HG02678 (cell line): ENCODE measurements at regions not wholly inside any gene's neighbourhood (a gene's known extent, or its start where the extent isn't known, plus 50 kb on each side); places are given as distances from the start of the nearest gene placed in this dataset.

Experiments used
- ATAC-seq: cut with Tn5 transposase; IDR thresholded peaks from one replicate; pipeline ENCODE4 v1.9.1; 2021; ENCODE audit warnings: mild to moderate bottlenecking, moderate library complexity; ENCODE audit not compliant: unreplicated experiment

DNA sequence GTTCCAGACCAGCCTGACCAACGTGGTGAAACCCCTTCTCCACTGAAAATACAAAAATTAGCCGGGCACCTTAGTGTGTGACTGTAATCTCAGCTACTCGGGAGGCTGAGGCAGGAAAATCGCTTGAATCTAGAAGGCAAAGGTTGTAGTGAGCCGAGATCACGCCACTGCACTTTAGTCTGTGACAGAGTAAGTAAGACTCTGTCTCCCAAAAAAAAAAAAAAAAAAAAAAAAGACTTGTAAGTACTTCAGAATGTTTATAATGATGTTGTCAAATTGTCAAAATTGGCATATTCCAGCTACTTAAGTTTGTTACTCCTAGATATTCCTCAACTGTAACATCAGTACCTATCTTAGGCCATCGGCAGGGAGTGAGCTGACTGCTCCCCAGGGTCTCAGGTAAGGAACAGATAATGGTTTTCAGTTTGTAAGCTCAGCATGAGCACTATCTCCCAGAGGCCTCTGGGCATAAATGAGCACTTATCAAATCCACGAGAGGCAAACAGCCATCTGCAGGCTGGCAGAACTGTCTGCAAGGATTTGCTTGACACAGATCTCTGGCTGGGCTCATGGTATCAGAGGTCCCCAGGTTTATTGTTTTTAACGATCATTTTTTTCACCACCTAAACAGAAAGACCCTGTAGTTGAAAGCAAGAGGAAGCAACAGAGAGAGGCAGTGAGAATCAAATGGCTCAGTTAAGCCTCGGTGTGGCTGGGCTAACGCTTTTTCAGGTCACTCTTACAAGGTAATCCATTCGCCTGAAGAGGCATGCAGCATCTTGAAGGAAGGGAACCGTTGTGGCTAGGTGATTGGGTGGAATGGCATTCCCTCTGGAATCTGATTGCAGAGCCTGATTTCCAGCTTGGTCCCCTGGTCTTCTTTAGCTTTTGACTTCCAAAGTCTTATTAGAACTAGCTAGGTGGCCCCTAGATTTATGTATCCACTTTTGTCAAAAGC is 115.9 kb downstream of the LY86 start:
- no peak for ATAC-seq

DNA sequence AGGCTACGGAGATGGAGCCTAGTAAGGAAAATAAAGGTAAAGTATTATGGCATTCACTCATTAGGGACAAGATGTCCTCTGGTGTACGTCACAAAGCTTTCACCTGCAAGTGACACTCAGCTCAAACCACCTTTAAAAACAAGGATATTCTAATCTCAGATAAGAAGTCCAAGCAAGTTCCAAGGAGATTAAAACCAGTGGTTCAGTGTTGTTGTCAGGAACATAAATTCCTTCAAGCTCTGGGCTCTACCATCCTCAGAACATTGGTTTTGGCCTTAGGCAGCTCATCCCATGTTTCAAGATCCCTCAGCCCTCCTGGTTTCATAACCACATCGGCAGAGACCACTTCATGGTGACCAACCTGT is 116.5 kb downstream of the LY86 start:
- no peak for ATAC-seq

DNA sequence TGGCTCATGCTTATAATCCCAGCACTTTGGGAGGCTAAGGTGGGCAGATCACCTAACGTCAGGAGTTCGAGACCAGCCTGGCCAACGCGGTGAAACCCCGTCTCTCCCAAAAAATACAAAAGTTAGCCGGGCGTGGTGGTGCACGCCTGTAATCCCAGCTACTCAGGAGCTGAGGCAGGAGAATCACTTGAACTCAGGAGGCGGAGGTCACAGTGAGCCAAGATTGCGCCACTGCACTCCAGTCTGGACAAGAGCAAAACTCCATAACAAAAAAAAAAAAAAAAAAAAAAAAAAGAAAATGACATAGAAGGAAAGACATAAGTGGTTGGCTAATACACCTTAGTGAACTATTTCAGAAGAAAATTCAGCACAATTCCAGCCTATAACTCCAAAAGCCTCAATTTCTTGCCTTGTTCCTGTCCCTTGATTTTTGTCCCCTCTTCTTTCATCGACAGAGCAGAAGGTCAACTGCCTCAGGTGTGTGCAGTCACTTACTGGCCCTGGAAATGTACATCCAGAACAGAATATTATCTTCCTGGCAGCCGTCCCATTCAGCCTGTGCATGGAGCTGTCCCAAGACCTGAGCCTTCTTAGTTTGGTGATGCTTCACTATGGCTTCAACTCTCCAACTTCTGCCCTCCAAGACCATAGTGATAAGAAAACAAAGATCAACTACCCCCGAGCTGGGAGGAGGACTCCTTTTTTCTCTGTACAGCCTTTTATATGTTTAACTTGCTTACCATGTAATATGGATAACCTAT is 117.6 kb downstream of the LY86 start:
- no peak for ATAC-seq

DNA sequence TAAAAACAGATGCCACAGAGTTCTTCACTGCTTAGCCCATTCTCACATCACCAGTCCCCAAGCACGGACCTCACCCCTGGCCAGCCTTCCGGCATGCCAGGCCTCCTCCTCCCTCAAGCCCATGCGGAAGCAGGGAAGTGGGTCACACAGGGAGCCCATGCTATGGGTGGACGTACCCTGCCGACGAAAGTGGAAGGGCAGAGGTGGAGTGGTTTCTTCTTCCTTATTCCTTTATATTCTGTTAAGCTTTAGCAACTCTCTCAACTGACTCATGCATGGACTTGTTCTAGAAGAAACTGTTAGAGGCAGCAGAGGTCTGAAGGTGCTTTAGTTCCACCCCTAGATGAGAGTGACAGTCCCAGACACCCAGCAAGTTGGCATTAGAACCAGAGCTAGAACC is 118.6 kb downstream of the LY86 start:
- no peak for ATAC-seq

DNA sequence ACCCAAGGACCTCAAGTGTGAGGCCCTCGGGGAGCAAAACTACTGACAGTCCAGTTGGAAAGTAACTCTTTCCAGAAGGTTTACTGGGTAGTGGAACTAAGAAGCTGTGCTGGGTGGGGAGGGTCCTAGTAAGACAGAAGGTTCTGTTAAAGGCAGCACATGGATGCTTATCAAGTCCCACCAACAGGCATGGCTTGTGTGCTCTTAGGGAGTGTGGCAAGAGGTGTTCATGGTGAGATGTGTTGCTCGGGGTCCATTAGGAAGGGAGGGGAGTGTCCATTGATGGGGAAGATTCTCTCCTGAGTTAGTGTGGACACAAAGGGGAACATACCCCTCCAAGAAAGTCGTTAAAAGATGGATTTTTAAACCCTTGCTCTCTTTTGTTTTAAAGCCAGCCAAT is 120.6 kb downstream of the LY86 start:
- ATAC-seq = no peak

DNA sequence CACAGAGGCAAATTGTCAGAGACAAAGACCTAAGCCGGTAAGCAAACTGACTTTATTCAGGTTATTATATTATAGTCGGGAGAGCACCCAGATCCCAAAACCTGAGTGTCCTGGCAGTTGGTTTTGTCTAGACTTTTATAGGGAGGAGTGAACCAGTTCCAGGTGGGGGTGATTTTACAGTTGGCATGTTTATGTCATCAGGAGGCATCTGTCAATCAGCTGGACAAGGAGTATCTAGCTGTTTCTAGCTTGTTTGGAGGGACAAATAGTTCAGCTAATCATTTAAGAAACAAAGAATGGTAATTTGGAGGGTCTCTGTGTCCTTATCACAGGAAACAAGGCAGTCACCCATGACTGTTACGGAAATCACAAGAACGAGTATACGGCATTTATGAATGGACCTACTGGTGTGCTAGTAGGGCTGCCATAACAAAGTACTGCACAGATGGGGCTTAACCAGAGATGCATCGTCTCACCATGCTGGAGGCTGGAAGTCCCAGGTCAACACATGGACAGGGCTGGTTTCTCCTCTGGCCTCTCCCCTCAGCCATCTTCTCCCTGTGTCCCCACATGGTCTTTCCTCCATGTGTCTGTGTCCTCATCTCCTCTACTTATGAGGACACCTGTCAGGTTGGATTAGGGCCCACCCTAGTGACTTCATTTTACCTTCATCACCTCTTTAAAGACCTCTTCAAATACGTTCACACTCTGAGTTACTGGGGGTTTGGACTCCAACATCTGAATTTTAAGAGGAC is 122.7 kb downstream of the LY86 start:
- ATAC-seq = no peak

DNA sequence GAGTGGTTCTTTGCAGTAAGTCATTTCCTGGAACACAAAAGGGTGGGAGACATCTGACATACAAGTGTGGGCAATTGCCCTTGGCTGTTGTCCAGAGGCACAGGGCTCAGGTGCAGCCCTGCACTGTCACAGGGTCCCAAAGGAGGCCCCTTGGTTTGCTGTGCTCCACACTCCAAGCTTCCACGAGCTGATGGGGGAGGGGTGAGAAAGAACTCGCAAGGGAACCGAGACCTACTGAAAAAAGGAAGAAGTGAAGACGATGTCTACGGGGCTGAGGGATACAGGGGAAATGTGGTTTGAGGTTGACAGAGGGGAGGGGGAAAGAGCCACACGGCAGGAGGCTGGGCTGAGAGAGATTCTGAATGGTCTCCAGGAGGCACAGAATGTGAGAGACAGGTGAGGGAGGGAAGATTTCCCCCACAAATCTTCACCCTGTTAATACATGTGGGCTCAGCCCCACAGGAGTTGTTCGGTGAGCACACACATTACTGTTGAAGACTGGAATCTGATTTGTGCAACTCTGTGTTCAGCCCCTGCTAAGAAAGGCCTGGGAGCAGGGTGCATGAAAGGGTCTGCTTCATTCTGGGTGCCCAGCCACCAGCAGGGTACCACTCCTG is 123.4 kb downstream of the LY86 start:
- ATAC-seq = no peak

DNA sequence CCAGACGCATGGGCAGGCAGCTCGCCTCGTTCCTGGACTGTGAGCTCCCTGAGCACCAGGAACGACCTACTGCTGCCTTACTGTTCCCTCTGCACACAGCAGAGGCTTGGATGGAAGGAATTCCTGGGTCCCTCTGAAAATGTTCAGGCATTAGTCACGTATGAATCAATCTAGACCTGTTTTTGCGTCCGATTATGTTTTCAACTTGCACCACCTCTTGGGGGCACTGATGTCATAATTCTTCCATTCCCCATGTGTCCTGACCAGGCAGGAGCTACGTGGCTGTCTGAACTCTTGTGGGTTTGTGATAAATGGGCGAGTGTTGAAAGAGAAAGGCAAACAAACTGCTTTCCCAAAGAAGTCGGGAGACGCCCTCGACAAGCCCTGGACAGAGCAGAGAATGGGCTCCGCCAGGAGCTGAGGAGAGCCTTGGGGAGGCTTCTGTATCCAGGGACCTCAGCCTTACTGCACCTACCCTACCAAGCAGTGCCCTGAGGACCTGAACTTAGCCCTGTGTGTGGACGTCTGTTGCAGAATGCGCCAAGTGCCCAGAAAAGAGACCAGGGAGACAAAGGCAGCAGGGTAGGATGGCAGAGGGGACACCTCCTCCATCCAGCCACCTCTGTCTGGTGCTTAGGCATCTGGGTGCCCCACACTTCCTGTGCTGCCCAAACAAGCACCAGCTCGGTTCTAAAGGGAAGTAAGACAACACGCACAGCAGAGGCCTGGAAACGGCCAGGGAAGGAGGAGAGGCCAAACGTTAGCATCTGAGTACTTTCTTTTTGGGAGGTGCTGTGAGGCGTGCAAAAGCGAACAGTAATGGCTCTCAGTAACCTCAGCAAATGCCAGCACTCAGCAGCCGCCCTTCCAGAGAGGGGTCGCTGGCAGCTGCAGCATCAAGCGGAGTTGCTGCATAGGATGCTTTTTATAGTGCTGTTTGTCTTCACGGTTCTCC is 124.2 kb downstream of the LY86 start:
- ATAC-seq = peak; percentile 50

DNA sequence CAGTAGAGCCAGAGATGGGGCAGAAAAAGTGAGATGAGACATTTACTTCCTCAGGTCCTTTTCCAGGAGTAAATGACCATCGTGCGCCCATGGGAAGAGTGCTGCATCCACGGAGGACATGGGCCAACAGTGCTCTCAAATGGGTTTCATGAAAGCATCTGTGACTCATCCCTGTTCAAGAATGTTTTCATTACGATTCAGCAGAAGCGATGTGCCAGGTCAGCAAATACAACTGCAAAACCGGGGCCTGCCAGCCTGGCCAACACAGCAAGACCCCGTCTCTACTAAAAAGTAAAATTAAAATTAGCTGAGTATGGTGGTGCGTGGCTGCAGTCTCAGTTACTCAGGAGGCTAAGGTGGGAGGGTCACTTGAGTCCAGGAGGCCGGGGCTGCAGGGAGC is 125.1 kb downstream of the LY86 start:
- no peak for ATAC-seq

DNA sequence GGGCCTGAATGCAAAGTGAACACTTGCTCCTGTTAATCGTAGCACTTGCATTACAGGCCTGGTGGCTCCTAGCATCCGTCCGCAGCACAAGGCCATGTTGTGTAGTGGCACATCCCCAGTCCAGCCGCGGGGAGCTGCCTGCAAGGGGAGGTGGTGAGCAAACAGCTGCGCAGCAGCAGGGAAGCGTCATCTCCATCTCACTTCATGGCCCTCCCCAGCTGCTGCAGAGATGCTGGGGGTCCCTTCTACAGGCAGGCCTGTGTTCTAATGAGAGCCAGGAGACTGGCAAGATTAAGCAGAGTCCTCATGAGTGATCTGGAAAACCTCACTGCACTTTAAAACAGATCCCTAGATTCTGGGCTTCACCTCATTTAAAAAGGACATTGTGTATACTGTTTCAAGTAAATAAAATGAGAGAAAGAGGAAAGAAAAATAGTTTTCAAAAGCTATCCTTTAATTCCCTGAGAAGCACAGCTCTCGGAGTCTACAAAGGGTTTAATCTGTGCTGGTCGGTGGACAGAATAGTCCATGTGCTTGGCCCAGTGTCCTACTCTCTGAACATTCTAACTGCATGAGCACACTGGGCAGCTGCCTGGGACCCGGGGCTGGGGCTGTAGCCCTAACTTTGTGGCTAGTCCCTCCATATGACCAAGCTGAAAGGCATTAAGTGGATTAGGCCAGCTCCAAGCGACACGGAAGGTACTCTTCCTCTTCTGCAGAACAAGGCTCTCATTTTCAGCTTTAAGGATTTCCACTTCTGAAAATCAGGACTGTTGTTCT is 125.8 kb downstream of the LY86 start:
- ATAC-seq = no peak

DNA sequence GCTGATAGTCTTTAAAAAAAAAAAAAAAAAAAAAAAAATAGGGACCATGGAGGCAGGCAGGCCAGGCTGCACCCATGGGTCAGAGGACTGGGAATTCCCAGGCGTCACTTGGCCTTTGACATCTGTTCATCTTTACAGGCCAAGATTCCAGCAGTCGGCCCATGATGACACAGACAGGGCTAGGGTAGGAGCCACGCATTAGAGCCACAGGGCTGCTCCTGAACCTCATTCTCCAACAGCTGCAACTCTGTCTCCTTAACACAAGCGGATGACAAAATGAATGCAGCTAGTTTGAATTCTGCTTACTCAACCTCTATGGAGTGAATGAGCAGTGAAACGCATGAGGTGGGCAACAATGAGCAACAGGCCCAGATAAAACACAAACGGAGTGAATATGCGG is 126.4 kb downstream of the LY86 start:
- ATAC-seq = no peak

DNA sequence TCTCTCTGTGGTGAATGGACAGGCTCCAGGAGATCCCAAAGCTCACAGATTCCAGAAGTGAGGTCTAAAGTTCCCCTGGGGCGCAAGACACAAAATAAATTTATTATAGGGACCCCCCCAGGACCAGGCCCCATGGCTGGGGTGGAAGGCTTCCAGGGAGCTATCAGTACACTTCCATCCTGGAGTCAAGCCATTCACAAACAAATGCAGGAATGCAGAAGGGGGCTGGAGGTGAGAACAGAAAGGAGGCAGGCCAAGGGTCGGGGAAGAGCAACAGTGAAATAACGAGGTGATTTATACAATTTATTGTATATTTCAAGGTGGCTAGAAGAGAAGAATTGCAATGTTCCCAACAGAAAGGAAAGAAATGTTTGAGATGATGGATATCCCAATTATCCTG is 126.9 kb downstream of the LY86 start:
- no peak for ATAC-seq

DNA sequence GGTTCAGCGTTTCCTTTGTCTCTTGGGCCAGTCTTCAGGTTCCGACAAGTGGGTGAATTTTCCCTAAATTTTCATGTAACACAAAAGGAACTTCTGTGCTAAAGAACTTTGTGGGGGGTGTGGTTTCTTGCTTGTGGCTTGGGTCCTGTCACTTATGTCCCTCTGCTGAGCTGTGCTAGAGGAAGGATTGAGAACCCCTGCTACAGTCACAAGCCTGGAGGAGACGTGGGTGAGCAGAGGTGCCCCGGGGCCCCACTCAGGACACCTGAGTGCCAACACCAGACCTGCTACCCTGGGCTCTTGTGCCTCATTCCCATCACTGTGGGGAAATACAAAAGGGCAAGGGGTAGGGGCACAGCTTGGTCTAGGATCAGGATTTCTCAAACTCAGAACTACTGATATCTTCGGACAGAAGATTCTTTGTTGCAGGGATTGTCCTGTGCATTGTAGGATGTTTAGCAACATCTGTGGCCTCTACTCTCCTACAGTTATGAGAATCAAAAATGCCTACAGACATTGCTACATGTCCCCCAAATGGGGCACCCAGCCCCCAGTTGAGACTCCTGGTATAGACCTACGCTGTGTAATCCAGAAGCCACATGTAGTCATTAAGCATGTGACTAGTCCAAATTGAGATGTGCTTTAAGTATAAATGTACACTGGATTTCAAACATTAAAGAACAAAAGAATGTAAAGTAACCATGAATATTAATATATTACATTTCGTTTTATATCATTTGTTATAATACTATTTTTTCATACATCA is 128.7 kb downstream of the LY86 start:
- no peak for ATAC-seq

DNA sequence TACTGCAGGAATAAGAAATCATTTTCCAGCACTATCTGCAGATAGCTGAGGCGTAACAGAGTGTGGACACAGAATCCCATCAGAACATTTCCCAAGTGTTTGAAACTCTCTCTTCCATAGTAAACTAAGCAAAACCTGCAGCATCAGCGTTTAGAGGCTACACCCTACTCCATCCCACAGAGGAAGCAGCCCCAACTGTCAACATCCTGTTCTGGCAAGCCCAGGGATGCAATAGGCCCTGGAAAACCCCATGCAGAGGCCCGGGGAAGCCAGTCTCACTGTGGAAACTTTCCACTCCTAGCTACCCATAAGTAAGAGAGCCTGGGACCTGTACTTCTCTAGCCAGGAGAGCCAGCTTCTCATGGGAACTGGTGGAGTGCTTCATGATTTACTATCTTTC is 129.4 kb downstream of the LY86 start:
- ATAC-seq = no peak

DNA sequence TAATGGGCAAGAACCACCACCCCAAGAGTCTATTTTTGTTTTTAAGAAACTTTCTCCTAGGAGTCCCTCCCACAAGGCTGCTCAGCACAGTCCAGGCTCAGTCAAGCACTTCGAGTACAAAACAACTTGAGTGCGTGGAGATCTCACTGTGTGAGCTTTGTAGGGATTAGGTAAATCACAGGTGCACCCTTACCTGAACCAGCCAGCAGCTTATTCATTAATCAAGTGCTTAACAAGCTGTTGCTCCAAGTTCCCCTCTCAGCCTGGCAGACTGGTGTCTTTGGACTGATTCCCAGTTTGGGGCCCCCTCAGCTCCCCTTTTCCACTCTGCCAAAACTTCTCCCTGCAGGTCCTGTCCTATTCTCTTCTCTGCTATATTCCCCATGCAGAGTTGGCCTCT is 133.1 kb downstream of the LY86 start:
- ATAC-seq = no peak

DNA sequence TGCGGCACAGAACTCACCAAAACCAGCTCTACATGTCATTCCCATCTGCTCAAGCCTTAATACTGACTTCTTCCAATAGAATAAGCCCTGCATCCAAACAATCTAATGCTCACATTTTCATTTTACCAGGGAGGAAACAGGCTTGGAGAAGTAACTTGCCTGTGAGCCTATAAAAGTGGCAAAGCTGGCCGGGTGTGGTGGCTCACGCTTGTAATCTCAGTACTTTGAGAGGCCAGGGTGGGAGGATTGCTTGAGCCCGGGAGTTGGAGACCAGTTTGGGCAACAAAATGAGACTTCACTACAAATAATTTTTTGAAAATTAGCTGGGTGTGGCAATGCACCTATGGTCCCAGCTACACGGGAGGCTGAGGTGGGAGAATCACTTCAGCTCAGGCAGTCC is 133.7 kb downstream of the LY86 start:
- ATAC-seq = no peak

DNA sequence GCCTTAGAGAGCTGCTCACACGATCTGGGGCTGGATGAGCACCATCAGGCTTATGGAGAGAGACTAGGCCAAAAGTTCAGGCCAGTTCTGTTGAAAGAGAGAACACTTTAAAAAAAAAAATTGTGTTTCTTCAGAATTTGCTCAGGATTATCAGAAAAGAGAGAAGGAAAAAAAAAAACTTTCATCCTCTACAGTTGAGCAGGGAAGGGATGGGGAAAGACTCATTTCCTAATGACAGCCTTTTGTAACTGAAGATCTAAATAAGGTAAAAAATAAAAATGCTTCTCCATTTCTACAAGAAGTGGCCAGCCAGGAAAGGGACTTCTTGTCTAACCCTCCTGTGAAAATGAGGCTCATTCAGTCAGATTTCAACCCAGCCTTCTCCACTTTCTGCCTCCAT is 134.8 kb downstream of the LY86 start:
- no peak for ATAC-seq

DNA sequence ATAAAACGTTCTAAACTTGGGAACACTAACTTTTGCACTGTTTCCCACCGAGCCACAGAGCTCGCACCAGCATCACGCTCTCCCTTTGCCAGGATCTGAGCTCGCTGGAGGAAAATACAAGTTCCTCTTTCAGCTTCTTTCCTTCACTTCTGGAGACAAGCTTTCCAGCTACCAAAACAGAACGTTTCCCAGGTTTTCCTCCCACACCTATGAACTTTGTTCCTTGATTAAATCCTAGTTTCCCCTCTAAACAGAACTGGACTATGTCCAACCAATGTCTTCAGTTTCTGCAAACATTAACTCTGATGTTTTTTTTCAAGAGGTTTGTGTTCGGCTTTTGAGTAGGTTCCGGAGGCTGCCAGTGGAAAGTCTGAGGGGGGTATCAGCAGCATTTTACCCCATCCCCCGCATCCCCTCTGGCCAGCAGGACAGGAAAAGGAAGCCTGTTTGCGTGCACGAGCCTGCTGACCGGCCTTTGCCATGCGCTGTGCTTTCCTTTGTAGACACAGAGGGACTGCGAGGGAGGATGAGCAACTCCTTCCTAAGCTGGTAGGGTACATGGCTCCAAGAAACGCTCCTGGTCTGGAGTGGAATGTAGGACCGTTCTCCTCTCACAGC is 135.5 kb downstream of the LY86 start:
- no peak for ATAC-seq
